Fibroblast of skin of abdomen (primary cell): ENCODE measurements at regions not wholly inside any gene's neighbourhood (a gene's known extent, or its start where the extent isn't known, plus 50 kb on each side); places are given as distances from the start of the nearest gene placed in this dataset.
A peak's percentile ranks its signal among the peaks of the same experiment; 100 is the strongest.

Source experiments
- DNase-seq: peaks from one replicate; pipeline ENCODE4 v3.0.0-alpha.2; 2013

DNA sequence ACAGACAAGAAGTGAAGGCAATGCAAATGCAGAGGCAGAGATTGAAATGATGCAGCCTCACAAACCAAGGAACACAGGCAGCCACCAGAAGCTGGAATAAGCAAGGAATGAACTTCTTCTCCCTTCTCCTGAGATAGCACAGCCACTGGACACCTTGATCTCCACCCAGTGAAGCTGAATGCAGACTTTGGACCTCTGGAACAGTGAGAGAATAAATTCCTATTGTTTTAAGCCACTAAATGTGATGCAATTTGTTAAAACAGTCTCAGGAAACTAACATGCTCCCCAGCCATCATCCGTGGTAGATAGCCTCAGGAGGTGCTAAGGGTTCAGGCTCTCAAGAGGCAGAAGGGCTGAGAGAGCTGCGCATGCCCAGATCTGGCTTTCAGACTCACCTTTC is 512.2 kb upstream of the ZNF608 start:
- DNase-seq, result no peak

DNA sequence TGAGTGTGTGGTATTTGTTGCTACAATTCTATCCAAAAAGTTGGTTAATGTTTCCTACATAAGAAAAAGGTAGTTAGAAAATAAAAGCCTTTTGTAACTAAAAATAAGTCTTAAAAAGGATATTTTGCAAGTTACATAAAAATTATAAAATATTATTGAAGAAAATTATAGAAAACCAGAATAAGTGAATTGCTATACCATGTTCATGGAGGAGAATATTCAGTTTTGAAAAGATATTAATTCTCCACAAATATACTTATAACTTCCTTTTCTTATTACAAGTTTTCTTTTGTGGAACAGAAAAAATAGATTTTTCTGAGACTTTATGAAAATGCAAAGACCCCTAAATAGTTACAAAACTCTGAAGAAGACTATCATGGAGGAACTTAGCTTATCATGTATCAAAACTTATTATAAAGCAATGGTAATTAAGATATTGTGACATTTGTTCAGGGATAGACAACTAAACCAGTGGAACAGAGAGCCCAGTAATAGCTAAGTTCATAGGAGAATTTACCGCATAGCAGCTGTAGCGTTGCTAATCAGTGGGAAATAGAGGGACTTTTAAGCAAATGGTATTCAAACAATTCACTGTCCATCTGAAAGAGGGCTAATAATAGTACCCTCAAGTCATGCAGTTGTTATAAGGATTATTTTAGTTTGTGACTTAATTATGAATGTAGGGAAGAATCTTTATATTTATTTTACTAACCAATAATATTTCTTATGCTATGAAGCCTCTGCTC is 515.2 kb upstream of the ZNF608 start:
- DNase-seq, result no peak

DNA sequence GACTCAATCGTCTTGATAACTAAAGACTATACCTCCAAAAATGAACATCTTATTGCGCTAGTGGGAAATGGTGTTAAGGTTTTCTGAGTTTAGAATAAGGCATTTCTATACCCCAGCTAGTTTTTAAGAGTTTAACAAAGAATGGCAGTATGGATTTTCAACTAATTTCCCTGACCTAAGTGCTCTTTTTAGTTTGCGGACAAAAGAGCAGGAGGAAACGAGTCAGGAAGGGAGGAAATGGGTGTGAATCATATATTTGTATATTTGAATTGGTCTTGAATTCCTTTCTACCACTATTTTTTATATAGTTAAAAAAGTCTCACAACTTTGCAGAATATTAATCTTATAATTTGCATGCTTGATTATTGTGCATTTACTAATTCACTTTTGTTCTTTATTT is 516.3 kb upstream of the ZNF608 start:
- no peak for DNase-seq

DNA sequence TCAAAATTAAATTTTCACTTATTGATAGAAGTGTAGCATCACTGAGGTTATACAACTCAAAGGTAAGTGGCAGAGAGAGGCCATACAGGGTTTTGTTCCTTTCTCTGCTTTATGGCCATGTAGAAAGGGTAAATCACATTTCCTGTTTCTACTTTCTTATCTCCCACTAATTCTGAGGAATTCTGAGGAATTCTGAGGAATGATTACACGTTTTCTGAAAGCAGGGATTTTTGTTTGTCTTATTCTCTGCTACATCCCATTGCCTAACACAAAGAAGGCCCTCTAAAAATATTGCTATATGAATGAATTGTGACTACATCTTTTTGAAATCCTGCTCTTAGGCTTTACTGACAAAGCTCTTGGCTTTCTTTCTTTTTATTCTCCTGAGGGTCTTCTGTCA is 516.9 kb upstream of the ZNF608 start:
- DNase-seq, result no peak

DNA sequence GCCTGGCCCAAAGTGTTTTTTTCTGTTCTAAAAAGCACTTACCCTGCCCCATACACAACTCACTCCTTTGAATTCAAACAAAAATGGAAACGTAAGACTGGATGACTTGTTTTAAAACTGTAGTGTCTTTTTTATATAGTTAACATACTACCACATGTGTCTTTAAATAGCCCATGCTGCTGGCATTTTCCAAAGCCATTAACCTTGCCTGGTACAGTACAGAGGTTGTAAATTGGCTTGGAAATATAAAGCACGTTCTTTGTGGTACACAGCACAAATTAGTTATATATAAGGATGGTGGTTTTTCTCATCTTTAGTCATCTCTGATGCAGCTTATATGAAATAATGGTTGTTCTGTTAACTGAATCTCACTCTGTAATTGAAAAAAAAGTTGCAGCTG is 519.7 kb upstream of the ZNF608 start:
- DNase-seq, result no peak

DNA sequence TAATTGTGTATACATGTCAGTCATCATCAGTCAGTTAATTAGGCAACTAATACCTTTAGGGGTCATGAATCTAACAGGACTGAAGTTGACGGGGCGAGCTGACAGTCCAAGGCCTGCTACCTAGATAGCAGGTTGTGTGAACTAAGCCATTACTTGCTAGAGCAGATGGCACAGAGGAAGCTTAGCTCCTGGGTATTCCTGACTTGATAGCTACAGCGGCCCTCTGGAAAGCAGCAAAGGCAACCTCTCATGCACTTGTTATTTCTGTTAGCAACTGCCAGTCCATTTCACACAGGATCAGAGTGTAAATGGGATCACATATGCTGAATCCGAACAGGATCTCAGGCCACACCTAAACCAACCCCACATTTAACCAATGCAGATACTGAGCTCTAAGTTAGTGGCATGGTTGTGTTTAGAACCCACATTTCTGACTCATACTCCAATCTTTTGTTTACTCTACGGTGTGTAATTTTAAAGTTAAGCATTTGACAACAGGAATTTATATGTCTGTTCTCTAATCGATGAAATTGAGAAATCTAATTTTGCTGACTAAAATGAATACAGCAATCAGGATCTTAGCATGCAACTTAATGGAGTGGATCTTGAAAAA is 521.3 kb upstream of the ZNF608 start:
- DNase-seq, result no peak

DNA sequence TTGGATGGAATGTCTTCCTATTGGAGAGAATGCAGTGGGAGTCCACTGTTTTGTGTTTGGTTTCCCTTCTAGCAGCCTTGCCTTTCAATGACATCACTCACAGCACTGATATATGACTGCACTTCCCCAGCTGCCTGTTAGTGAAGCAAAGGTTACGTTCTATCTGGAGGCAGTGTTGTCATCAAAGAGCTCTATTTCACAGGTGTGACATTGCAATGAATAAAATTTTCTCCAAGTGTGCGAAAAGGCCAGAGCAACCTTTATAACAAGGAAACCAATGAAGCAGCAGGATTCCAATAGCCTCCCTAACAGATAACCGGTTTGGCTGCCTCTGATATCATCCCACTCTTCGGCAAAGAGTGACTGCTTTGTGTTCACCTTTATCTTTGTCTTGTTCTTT is 523.5 kb upstream of the ZNF608 start:
- no peak for DNase-seq

DNA sequence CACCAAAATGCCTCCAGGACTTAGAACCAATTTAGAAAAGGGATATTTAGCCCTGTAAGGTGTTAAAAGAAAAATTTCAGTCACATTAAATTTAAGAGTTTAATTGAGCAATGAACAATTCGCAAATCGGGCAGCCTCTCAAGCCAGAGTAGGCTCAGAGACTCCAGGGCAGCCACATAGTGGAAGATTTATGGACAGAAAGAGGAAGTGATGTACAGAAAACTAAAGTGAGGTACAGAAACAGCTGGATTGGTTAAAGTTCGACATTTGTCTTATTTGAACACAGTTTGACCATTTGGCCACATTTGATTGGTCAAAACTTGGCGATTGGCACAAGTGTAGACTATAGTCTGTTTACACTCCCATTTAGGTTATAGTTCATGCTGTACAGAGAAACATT is 525.9 kb upstream of the ZNF608 start:
- DNase-seq, result no peak

DNA sequence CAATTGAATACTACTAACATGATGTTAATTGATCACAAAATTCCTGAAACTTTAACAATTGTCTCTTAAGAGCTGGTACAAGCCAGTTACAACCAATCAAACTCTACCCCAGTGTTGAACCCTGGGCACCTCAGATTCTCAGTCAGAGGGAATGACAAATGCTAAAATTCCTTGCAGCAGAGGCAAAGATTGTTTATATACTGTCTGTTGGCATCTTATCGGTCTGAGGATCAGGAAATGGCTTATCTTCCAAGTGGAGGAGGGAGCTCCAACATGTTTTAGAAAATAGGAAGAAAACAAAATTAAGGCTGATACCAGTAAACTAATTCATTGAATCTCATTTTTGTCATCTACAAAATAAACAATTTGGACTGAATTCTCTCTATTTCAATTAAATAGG is 527.8 kb upstream of the ZNF608 start:
- no peak for DNase-seq

DNA sequence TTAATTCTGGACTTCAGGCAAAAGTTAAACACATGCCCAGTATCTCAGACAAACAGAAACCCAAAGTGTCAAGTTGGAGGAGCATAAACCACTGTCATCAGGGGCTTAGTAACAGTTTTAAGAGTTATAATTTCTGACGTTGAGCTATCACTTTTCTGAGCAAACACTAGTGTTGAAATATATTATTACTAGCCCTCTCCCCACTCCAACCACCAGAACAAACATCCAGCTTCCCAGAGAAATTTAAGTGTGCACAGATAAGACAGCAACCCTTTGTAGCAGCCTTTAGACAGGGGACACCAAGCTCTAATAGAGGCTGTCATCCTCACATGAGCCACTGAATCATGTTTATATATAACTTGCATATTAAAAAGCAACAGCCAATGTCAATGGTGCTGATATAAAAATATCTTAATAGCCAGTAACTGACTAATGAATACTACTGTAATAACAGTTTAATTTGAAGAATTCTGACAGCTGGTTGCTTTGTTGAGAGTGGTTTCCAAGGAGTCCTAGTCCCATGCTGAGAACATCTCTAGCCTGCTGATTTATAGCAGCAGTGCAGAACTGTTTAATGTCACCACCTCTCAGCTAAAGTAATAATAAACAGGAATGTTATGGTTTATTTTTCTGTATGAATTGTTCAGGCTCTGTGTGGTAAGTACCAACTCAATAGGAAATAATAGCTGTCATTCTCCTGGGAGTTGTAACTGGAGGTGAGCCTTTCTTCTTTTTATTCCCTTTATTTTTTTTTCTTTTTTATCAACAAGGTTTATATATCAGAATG is 528.7 kb upstream of the ZNF608 start:
- DNase-seq, result peak; percentile 45

DNA sequence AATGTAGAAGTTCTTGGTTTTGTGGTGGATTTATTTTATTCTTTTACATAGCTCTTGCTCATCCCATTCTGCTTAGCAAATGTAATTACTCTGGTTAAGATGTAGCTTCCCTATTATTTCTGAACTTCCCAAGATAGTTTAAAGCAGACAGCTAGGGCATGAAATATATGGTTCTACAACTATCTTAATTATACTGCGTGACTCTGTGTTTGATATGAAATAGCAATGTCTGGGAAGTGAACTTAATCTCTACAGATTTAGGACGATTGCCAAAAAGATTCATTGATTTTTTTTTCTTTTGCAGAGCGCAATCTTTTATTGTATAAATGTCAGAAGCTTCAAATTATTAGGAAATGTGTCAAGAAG is 529.3 kb upstream of the ZNF608 start:
- DNase-seq, result no peak

DNA sequence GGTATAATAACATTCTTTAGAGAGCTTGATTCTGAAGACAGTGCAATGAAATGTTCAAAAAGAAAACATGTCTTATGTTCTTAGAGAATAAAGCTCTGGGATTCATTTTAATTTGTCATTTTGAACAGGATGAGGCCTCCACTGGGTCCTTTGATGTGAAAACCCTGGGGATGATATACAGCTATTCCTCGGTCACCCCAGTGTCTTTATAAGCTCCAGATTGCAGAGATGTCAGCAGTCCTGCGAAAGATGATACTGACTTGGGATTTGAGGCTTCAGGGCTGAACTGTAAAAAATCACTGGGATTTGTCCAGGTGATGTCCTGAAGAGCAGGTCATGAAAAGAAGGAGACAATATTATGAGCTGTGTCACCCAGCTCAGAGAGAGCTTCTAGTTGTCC is 529.7 kb upstream of the ZNF608 start:
- no peak for DNase-seq

DNA sequence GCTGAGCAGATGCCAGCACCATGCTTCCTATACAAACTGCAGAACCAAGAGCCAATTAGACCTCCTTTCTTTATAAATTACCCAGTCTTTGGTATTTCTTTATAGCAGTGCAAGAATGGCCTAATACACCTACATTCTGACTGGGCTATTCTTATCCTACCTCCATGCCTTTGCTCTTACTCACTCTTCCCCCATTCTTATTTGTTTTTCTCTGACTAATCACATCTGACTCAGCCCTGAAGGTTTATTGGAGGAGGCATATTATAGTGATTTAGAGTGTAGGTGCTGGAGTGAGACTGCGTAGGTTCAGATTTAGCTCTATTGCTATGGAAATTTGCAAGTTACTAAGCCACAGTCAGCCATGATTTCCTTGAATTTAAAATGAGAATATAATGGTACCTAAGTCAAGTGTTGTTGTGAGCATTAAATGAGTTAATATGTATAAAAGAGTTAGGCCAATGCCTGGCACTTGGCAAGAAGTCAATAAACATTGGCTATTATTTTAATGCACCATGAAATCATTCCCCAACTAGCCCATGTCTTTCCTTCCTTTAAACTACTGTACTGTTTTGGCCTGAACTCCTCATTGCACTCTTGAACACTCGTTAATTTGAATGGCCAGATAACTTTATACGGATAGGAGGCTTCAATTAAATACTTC is 531.2 kb upstream of the ZNF608 start:
- peak; percentile 90 for DNase-seq

DNA sequence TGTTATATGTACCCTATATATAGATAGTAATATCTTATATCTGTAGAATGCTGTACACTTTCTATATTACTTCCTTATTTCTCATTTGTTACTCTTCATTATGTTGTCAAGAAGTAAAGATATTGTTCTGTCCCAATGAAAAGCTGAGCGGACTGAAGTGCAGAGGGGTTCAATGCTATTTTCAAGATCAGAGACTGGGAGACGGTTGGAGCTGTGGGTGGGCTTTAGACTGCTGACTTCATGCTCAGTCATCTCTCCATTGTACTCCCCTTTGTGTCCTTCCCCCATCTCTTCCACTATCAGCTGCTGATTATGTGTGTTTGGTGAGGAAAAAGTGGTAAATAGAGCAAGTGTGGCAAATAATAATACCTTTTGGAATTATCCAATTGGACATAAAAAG is 532.3 kb upstream of the ZNF608 start:
- DNase-seq, result no peak

DNA sequence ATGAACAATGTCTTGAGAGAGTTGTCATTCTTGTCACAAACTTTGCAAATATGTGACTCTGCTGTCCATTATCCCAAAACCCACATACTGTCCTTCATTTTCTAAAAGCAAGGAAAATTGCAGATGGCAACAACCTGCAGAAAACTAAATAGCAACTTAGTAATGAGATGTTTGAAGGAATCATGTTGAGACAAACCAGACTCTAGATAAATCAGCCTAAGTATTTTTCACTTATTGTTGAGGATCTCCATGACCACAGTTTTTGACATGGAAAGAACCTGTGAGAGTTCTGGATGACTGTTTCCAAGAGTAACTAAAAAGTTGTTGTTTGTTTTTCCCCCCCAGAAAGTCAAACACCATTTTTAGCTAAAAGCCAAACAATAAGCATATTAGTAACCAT is 535.2 kb upstream of the ZNF608 start:
- DNase-seq, result no peak

DNA sequence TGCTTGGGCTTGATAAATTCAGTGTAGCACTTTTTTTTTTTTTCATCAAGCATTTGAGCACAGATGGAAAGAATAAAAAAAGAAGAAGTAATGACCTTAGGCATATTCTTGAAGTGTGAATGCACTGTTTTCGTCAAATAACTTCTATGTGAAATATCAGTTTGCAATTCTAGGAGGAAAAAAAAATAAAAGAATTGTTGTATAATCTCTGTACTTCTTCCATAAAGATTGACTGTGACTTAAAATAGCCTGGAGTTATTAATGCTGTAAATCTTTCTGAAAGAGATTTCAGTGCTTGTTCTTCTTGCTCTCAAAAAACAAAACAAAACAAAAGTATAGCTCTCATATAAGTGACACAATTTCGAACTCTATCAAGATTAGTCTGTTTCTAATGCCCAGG is 536.9 kb upstream of the ZNF608 start:
- DNase-seq, result no peak

DNA sequence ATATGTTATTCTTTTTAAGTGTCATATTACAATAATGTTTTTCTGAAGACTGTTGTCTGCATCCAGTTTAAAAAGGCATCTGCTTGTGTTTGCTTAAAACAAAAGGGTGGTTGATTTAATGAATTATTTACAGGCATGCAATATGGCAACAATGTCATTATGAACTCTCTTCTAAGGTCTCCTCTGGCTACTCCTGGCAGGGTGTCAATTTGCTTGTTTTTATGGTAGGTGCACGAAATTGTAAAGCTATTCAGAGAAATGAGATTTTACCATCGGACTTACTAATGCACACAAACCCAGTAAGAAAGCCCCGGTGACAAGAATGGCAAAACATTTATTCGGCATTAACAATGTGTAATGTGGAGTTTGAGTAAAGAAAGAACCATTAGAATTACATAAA is 539.8 kb upstream of the ZNF608 start:
- DNase-seq, result no peak

DNA sequence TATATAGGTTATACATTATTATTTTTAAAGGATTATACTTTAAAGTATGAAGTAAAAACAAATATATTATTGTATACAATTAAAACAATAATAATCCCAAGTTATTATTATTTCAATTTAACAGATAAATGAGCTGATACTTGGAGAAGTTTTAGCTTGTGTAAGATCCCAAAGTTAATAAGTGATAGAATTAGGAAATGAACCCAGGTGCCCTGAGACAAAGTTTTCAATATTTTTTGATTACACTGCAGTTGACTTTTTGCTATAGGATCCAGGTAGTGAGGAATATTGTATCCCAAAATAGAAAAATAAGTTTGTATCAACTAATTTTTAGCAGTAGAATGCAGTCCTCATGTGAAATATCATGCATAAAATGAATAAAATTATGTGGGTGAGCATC is 543.2 kb upstream of the ZNF608 start:
- no peak for DNase-seq

DNA sequence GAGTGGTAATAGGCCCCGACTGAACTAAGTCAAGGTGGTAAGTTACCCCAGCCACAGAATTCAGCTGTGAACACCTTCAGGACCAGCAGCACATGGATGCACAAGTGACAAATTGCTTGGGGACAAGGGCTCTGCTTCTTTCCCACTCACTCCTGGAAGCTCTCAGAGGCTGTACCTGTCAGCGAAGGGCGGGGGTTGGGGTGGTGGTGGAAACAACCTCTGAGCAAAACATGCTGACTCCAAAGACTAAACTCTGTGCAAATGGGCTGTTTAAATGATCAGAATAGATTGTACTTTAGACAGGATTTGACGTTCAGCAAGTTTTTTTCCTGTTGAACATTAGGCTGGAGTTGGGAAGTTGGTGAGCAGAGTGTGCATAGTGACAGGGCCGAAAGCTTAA is 544.5 kb upstream of the ZNF608 start:
- DNase-seq, result no peak

DNA sequence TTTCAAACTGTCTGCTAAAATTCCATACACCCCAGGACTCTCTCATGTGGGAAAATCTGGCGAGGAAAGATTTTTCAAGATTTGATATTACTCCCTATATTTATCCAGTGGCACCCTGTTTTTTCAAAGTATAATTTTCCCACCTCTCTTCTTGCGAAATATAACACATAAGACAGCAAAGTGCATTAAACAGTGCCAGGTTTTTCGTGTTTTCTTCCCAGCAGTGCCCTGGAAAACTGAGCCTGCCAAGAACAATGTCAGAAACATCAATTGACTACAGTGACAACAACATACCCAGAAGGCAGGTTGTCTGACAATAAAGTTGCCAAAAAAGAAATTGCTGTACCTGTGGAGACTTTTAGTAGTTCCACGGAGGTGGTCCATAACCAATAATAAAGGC is 545.0 kb upstream of the ZNF608 start:
- no peak for DNase-seq

DNA sequence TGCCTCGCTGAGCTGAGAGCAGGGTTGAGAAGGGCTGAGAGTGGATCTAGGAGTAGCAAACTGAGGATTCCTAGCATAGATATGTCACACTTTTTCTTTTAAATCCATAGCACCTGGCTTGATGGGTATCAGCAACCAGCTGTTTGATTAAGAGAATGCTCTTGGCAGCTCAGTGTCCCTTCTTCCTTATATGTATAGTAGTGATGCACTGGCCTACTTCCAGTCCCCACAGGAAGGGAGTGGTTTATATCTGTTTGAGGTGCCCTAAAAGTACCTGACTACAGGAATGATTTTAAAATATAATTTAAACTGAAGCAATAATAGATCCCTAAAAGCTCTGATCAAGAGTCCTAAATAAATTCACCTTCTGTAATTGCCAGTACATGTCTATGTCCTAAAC is 546.8 kb upstream of the ZNF608 start:
- no peak for DNase-seq

DNA sequence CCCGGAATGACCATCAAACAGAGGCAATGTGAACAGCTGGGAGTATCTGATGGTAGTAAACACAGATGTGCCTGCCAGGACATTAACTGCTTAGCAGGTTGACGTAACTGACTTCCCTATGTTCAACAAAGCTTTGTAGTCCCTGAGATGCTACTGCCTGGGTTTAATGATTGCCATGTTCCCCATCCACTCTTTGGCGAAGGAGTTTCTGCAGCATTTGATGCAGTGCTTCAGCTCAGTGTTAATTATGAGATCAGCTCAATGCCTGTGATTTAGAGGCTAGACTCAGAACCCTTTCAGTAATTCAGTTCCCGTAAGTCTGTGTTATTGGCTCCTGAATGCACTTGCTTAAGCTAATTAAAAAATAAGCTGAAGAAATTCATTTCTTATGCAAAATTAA is 547.3 kb upstream of the ZNF608 start:
- DNase-seq, result no peak

DNA sequence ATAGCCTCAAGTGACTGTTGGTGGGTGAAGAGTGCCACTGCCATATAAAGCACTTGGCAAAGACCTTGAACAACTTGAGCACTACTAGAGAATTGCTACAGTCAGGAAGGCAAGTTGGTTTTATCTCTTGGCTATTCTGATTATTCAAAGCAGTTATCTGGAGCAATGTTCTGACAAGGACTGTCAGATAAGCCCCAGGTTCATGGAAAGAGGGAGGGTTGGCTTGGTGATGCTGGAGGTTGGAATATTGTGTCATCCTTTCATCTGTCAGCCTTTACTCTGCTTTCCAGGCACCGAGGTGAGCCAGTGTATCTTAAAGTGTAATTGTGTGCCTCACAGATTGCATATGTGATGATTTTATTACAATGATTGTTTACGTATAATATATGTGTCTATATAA is 548.4 kb upstream of the ZNF608 start:
- no peak for DNase-seq
